HG02884 (cell line): ENCODE measurements at regions not wholly inside any gene's neighbourhood (a gene's known extent, or its start where the extent isn't known, plus 50 kb on each side); places are given as distances from the start of the nearest gene placed in this dataset.

Source experiments
- ATAC-seq: cut with Tn5 transposase; IDR thresholded peaks from one replicate; pipeline ENCODE4 v1.9.1; 2021; ENCODE audit warnings: mild to moderate bottlenecking, moderate library complexity; ENCODE audit not compliant: unreplicated experiment

DNA sequence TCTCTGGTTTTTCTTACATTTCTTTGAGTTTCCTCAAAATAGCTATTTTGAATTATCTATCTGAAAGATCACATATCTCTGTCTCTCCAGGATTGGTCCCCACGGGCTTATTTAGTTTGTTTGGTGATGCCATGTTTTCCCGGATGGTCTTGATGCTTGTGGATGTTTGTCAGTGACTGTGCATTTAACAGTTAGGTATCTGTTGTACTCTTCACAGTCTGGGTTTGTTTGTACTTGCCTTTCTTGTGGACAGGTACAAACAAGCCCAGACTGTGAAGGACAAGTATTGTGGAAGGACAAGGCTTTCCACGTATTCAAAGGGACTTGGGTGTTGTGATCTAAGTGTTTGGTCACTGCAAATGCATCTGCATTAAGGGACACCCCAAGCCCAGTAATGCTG lies 49.9 kb upstream of the TOP1 start:
- ATAC-seq, result no peak
